OCI-LY1 (cell line): ENCODE measurements at regions not wholly inside any gene's neighbourhood (a gene's known extent, or its start where the extent isn't known, plus 50 kb on each side); places are given as distances from the start of the nearest gene placed in this dataset.

Experiments used
- H2AFZ ChIP-seq: fragments of 200-600 bp; sonication (generic), shearing (Covaris generic); 2 replicates; pipeline ENCODE4 v1.6.0; 2014; ENCODE audit warnings: antibody characterized with exemption, mild to moderate bottlenecking, low read length
- H3F3A ChIP-seq: fragments of 200-600 bp; sonication (generic), shearing (Covaris generic); 2 replicates; pipeline ENCODE4 v1.6.0; 2014; ENCODE audit warnings: mild to moderate bottlenecking, antibody characterized with exemption, low read length, moderate library complexity; ENCODE audit not compliant: insufficient read depth
- H3K27ac ChIP-seq: fragments of 200-600 bp; sonication (generic); 2 replicates; pipeline ENCODE4 v1.5.1; 2014; ENCODE audit warnings: low read length, mixed run types, mild to moderate bottlenecking, low read depth; ENCODE audit not compliant: poor library complexity, severe bottlenecking
- H3K27me3 ChIP-seq: fragments of 200-600 bp; sonication (generic); 2 replicates; pipeline ENCODE4 v1.6.0; 2014; ENCODE audit warnings: antibody characterized with exemption, mild to moderate bottlenecking, low read length, moderate library complexity; ENCODE audit not compliant: insufficient read depth
- H3K36me3 ChIP-seq: fragments of 200-600 bp; sonication (generic); 2 replicates; pipeline ENCODE4 v1.6.1; 2014; ENCODE audit warnings: mild to moderate bottlenecking, antibody characterized with exemption, low read length, moderate library complexity, mixed read lengths; ENCODE audit not compliant: insufficient read depth
- H3K4me1 ChIP-seq: fragments of 200-600 bp; sonication (generic); 2 replicates; pipeline ENCODE4 v1.5.1; 2014; ENCODE audit warnings: mild to moderate bottlenecking, low read length, moderate library complexity; ENCODE audit not compliant: insufficient read depth, severe bottlenecking
- H3K4me2 ChIP-seq: fragments of 200-600 bp; sonication (generic), shearing (Covaris generic); 2 replicates; pipeline ENCODE4 v1.6.1; 2014; ENCODE audit warnings: low read length
- H3K4me3 ChIP-seq: fragments of 200-600 bp; sonication (generic); 2 replicates; pipeline ENCODE4 v1.5.1; 2014; ENCODE audit warnings: low read length, low read depth, mild to moderate bottlenecking, mixed read lengths; ENCODE audit not compliant: poor library complexity, severe bottlenecking
- H3K79me2 ChIP-seq: fragments of 200-600 bp; shearing (Covaris generic); 2 replicates; pipeline ENCODE4 v1.6.1; 2016; ENCODE audit warnings: mixed run types, low read length, mixed read lengths; ENCODE audit not compliant: insufficient read depth
- H3K9ac ChIP-seq: fragments of 200-600 bp; sonication (generic), shearing (Covaris generic); 2 replicates; pipeline ENCODE4 v1.6.1; 2014; ENCODE audit warnings: mild to moderate bottlenecking, low read length, mixed read lengths
- H3K9me2 ChIP-seq: fragments of 200-600 bp; sonication (generic), shearing (Covaris generic); 2 replicates; pipeline ENCODE4 v1.6.1; 2014; ENCODE audit warnings: low read depth, mild to moderate bottlenecking, low read length, mixed read lengths
- H3K9me3 ChIP-seq: fragments of 200-600 bp; shearing (Covaris generic); 2 replicates; pipeline ENCODE4 v1.6.1; 2014; ENCODE audit warnings: low read length, mixed read lengths
- H4K20me1 ChIP-seq: fragments of 200-600 bp; sonication (generic), shearing (Covaris generic); 2 replicates; pipeline ENCODE4 v1.6.0; 2016; ENCODE audit warnings: mild to moderate bottlenecking, low read length; ENCODE audit not compliant: insufficient read depth
- EZH2 ChIP-seq: fragments of 200-600 bp; sonication (generic), shearing (Covaris generic); IDR thresholded peaks from 2 replicates; pipeline ENCODE4 v1.8.0; 2017; ENCODE audit warnings: borderline replicate concordance, mixed run types, mild to moderate bottlenecking, antibody characterized with exemption, low read length, moderate library complexity, mixed read lengths
- TF ChIP-seq, protein P1 (sequence below): fragments of 200-600 bp; sonication (generic), shearing (Covaris generic); IDR thresholded peaks from 2 replicates; pipeline ENCODE4 v1.5.1; 2017; ENCODE audit warnings: mild to moderate bottlenecking, antibody characterized with exemption, low read length, moderate library complexity, mixed read lengths

DNA sequence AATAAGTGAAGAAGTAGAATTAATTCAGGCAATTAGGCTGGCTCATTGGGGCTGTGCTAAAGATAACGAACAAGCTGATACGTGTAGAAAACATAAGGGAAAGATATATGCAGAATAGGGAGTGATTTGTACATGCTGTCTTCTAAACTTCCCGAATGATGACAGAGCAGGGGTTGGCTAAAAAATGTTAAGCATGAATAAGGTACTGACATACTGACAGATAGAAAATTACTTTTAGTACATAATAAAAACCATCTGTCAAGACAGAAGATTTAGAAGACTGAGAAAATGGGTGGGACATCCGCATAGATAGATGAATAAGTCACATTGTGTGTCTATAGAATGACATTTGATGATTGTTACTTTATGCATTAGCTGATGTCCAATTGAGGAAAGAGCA, 158.8 kb upstream of the ZNF804B start:
- no peak overlapping the region for H3K9ac ChIP-seq
- H3F3A ChIP-seq = no peaks in the 10 kb centered on the region
- TF ChIP-seq, protein P1, sequence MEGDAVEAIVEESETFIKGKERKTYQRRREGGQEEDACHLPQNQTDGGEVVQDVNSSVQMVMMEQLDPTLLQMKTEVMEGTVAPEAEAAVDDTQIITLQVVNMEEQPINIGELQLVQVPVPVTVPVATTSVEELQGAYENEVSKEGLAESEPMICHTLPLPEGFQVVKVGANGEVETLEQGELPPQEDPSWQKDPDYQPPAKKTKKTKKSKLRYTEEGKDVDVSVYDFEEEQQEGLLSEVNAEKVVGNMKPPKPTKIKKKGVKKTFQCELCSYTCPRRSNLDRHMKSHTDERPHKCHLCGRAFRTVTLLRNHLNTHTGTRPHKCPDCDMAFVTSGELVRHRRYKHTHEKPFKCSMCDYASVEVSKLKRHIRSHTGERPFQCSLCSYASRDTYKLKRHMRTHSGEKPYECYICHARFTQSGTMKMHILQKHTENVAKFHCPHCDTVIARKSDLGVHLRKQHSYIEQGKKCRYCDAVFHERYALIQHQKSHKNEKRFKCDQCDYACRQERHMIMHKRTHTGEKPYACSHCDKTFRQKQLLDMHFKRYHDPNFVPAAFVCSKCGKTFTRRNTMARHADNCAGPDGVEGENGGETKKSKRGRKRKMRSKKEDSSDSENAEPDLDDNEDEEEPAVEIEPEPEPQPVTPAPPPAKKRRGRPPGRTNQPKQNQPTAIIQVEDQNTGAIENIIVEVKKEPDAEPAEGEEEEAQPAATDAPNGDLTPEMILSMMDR = no peak
- TF ChIP-seq EZH2 = no peak
- no peak overlapping the region for H2AFZ ChIP-seq
- no peaks in the 10 kb centered on the region for H3K9me3 ChIP-seq
- no peak overlapping the region for H3K4me2 ChIP-seq
- H4K20me1 ChIP-seq = no peaks in the 10 kb centered on the region
- H3K9me2 ChIP-seq = no peaks in the 10 kb centered on the region
- H3K27me3 ChIP-seq = no peaks in the 10 kb centered on the region
- no peaks in the 10 kb centered on the region for H3K79me2 ChIP-seq
- no peaks in the 10 kb centered on the region for H3K36me3 ChIP-seq
- no peaks in the 10 kb centered on the region for H3K4me1 ChIP-seq
- no peak overlapping the region for H3K27ac ChIP-seq
- no peak overlapping the region for H3K4me3 ChIP-seq

DNA sequence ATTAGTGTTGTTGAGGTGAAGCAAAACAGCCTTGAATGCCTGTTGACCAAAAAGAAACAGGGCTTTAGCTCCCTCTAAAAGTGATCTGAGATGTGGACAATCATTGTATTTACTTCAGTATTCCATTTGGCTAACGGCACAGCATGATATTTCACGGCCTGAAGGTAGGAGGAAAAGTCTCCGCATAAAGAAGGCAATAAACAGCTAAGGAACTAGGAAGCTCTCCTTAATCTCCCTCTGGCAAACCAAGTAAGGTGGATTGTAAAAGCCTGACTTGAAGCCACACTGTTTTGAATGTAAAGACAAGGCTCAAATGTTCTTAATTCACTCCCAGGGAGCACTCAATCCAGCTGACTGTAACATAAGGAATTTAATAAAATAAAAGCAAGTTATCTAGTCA, 160.0 kb upstream of the ZNF804B start:
- Histone ChIP-seq H3K4me2 (no peak overlapping the region), H3K9ac (no peak overlapping the region), H3K79me2 (no peaks in the 10 kb centered on the region), H3K27ac (no peak overlapping the region), H3K4me3 (no peak overlapping the region), H3F3A (no peaks in the 10 kb centered on the region), H3K36me3 (no peaks in the 10 kb centered on the region), H3K4me1 (no peaks in the 10 kb centered on the region), H2AFZ (no peak overlapping the region), H4K20me1 (no peaks in the 10 kb centered on the region), H3K9me3 (no peaks in the 10 kb centered on the region), H3K9me2 (no peaks in the 10 kb centered on the region), H3K27me3 (no peaks in the 10 kb centered on the region)
- TF ChIP-seq, protein P1 = no peak
- no peak for TF ChIP-seq EZH2

DNA sequence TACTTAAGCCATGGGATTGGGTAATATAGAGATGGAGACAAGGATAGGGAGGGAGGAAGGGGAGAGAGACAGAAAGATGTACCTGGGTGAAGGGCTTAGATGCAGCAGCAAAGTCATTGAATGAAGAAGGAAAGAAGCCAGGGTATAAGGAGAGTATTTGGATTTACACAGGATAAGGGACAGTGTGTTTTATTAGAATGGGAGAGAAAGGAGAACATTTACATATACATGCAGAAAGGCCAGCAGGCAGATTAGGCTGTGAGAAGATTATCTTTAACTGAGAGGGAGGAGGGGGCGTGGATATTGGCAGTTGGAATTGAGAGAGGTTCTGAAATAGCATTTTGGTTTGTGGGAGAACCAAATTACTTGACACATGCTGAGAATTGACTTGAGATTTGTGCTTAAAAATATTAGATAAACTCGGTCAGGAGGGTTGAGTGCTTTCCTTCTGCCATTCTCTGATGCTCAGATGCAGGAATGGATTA, 161.5 kb upstream of the ZNF804B start:
- Histone ChIP-seq H3K4me1 (no peaks in the 10 kb centered on the region), H3K9me2 (no peaks in the 10 kb centered on the region), H3K4me3 (no peak overlapping the region), H3K4me2 (no peak overlapping the region), H4K20me1 (no peaks in the 10 kb centered on the region), H3K9me3 (no peaks in the 10 kb centered on the region), H2AFZ (no peak overlapping the region), H3K27me3 (no peaks in the 10 kb centered on the region), H3F3A (no peaks in the 10 kb centered on the region), H3K9ac (no peak overlapping the region), H3K79me2 (no peaks in the 10 kb centered on the region), H3K36me3 (no peaks in the 10 kb centered on the region), H3K27ac (no peak overlapping the region)
- TF ChIP-seq EZH2 = no peak
- TF ChIP-seq, protein P1 = no peak
